WTC11 (cell line): ENCODE measurements at regions not wholly inside any gene's neighbourhood (a gene's known extent, or its start where the extent isn't known, plus 50 kb on each side); places are given as distances from the start of the nearest gene placed in this dataset.

Experiments used
- ATAC-seq: fragments of 200-7000 bp; cut with Tn5 transposase; 2 replicates; pipeline ENCODE4 v1.10.0; 2021; ENCODE audit warnings: mild to moderate bottlenecking, moderate library complexity
- CTCF ChIA-PET: fragments of 300-600 bp; sonication (Branson Sonifier 250); formaldehyde crosslinking; loops from one replicate; lab custom pipeline; 2021; ENCODE audit warnings: antibody characterized with exemption; lab: Charles Lee
- POLR2A ChIA-PET: fragments of 350-600 bp; sonication (Branson Sonifier 250); formaldehyde crosslinking; loops from one replicate; lab custom pipeline; 2021; ENCODE audit warnings: antibody characterized with exemption; lab: Charles Lee
- DNase-seq: peaks from one replicate; pipeline ENCODE4 v3.0.0; 2021; ENCODE audit warnings: low spot score
- H3K27ac Mint-ChIP-seq: 2 replicates; pipeline ENCODE4 v1.8.0; 2021; ENCODE audit warnings: mixed read lengths
- H3K27me3 Mint-ChIP-seq: 2 replicates; pipeline ENCODE4 v1.8.0; 2021; ENCODE audit warnings: low read depth, mild to moderate bottlenecking, moderate library complexity, mixed read lengths
- H3K36me3 Mint-ChIP-seq: 2 replicates; pipeline ENCODE4 v1.8.0; 2021; ENCODE audit warnings: mixed read lengths
- H3K4me1 Mint-ChIP-seq: 2 replicates; pipeline ENCODE4 v1.8.0; 2022; ENCODE audit warnings: mixed read lengths
- H3K4me3 Mint-ChIP-seq: 2 replicates; pipeline ENCODE4 v1.8.0; 2021; ENCODE audit warnings: mild to moderate bottlenecking, moderate library complexity, mixed read lengths
- H3K9me3 Mint-ChIP-seq: 2 replicates; pipeline ENCODE4 v1.8.0; 2021; ENCODE audit warnings: mixed read lengths
- ATF1 ChIP-seq: sonication (generic); formaldehyde crosslinking; IDR thresholded peaks from 2 replicates; pipeline ENCODE4 v1.8.1; 2023; ENCODE audit warnings: mild to moderate bottlenecking, moderate library complexity, missing genetic modification reagents
- CDX4 ChIP-seq: fragments of 250-450 bp; sonication (Bioruptor Pico); IDR thresholded peaks from 2 replicates; pipeline ENCODE4 v1.9.0; 2021; ENCODE audit warnings: moderate library complexity, mild to moderate bottlenecking, inconsistent platforms, borderline replicate concordance
- E2F5 ChIP-seq: sonication (generic); formaldehyde crosslinking; IDR thresholded peaks from 2 replicates; pipeline ENCODE4 v1.8.1; 2022; ENCODE audit warnings: mild to moderate bottlenecking, moderate library complexity, missing genetic modification reagents
- ELF4 ChIP-seq: sonication (generic); formaldehyde crosslinking; IDR thresholded peaks from 2 replicates; pipeline ENCODE4 v1.8.1; 2022; ENCODE audit warnings: low read depth, mild to moderate bottlenecking, moderate library complexity, missing genetic modification reagents
- ESRRA ChIP-seq: sonication (generic); formaldehyde crosslinking; IDR thresholded peaks from 2 replicates; pipeline ENCODE4 v1.8.1; 2022; ENCODE audit warnings: mild to moderate bottlenecking, missing genetic modification reagents, borderline replicate concordance
- FOXJ3 ChIP-seq: sonication (generic); formaldehyde crosslinking; IDR thresholded peaks from 2 replicates; pipeline ENCODE4 v1.9.0; 2021; ENCODE audit warnings: missing genetic modification reagents, mild to moderate bottlenecking, borderline replicate concordance
- FOXK1 ChIP-seq: sonication (generic); formaldehyde crosslinking; IDR thresholded peaks from 2 replicates; pipeline ENCODE4 v1.8.0; 2022; ENCODE audit warnings: mild to moderate bottlenecking, moderate library complexity, missing genetic modification reagents
- HMGA2 ChIP-seq: fragments of 250-450 bp; sonication (Bioruptor Pico); IDR thresholded peaks from 2 replicates; pipeline ENCODE4 v1.4.0; 2021; ENCODE audit warnings: mild to moderate bottlenecking, moderate library complexity
- MLX ChIP-seq: sonication (generic); formaldehyde crosslinking; IDR thresholded peaks from 2 replicates; pipeline ENCODE4 v1.8.1; 2023; ENCODE audit warnings: mild to moderate bottlenecking, missing genetic modification reagents, moderate library complexity
- NFE2L1 ChIP-seq: sonication (generic); formaldehyde crosslinking; IDR thresholded peaks from 2 replicates; pipeline ENCODE4 v1.8.1; 2023; ENCODE audit warnings: missing genetic modification reagents
- NR3C1 ChIP-seq: sonication (generic); formaldehyde crosslinking; conservative IDR thresholded peaks from 2 replicates; pipeline ENCODE4 v1.8.1; 2023; ENCODE audit warnings: low read depth, mild to moderate bottlenecking, missing genetic modification reagents
- OVOL2 ChIP-seq: fragments of 250-450 bp; sonication (Bioruptor Pico); IDR thresholded peaks from 2 replicates; pipeline ENCODE4 v1.9.0; 2021; ENCODE audit warnings: mild to moderate bottlenecking, borderline replicate concordance
- RORB ChIP-seq: fragments of 250-450 bp; sonication (Bioruptor Pico); IDR thresholded peaks from 2 replicates; pipeline ENCODE4 v1.9.0; 2021; ENCODE audit warnings: mild to moderate bottlenecking
- SMAD4 ChIP-seq: sonication (generic); formaldehyde crosslinking; IDR thresholded peaks from 2 replicates; pipeline ENCODE4 v1.8.0; 2022; ENCODE audit warnings: mild to moderate bottlenecking, missing genetic modification reagents
- TCF7 ChIP-seq: sonication (generic); formaldehyde crosslinking; IDR thresholded peaks from 2 replicates; pipeline ENCODE4 v1.8.0; 2022; ENCODE audit warnings: mild to moderate bottlenecking, low read depth, missing genetic modification reagents, moderate library complexity
- TEAD1 ChIP-seq: sonication (generic); formaldehyde crosslinking; IDR thresholded peaks from 2 replicates; pipeline ENCODE4 v1.8.0; 2022; ENCODE audit warnings: mild to moderate bottlenecking, missing genetic modification reagents
- USF2 ChIP-seq: sonication (generic); formaldehyde crosslinking; IDR thresholded peaks from 2 replicates; pipeline ENCODE4 v1.8.1; 2023; ENCODE audit warnings: mild to moderate bottlenecking, missing genetic modification reagents, moderate library complexity
- ZNF219 ChIP-seq: sonication (generic); formaldehyde crosslinking; IDR thresholded peaks from 2 replicates; pipeline ENCODE4 v1.8.0; 2023; ENCODE audit warnings: missing genetic modification reagents, mild to moderate bottlenecking, borderline replicate concordance
- ZNF416 ChIP-seq: fragments of 250-450 bp; sonication (Bioruptor Pico); IDR thresholded peaks from 2 replicates; pipeline ENCODE4 v1.9.0; 2021; ENCODE audit warnings: mild to moderate bottlenecking, inconsistent platforms
- ZNF671 ChIP-seq: fragments of 250-450 bp; sonication (Bioruptor Pico); IDR thresholded peaks from 2 replicates; pipeline ENCODE4 v1.8.0; 2021; ENCODE audit warnings: mild to moderate bottlenecking
- TF ChIP-seq, protein P1 (sequence below): sonication (generic); formaldehyde crosslinking; IDR thresholded peaks from 2 replicates; pipeline ENCODE4 v1.8.0; 2022; ENCODE audit warnings: mild to moderate bottlenecking, missing genetic modification reagents
- TF ChIP-seq, protein P2 (sequence below): sonication (generic); formaldehyde crosslinking; IDR thresholded peaks from 2 replicates; pipeline ENCODE4 v1.8.0; 2022; ENCODE audit warnings: missing genetic modification reagents
- TF ChIP-seq, protein P3 (sequence below): sonication (generic); formaldehyde crosslinking; IDR thresholded peaks from 2 replicates; pipeline ENCODE4 v1.8.0; 2022; ENCODE audit warnings: mild to moderate bottlenecking, missing genetic modification reagents
- TF ChIP-seq, protein P4 (sequence below): sonication (generic); formaldehyde crosslinking; IDR thresholded peaks from 2 replicates; pipeline ENCODE4 v1.8.1; 2023; ENCODE audit warnings: mild to moderate bottlenecking, moderate library complexity, missing genetic modification reagents

DNA sequence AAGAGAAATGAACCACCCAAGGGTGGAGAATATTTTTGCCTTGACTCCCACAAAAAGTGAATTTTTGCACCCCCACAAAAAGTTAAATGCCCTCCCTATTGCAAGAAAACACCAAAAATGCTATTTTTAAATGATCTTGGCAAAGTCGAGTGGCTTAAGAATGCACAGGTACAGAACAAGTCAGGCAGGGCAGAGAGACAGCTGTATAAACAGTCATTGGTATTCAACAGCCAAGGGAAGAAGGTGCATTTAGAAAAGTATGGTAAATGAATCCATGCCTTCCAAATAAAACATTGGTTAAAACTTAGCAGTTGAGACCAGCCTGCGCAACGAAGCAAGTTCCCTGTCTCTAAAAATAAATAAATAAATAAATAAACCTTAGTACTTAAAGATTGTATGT lies 169.3 kb downstream of the CHIC2 start:
- H3K4me1 Mint-ChIP-seq, result no peaks in the 10 kb centered on the region
- CTCF ChIA-PET, result no interaction called here
- no peak overlapping the region for H3K27ac Mint-ChIP-seq
- H3K4me3 Mint-ChIP-seq, result no peak overlapping the region
- no peaks in the 10 kb centered on the region for H3K36me3 Mint-ChIP-seq
- no peaks in the 10 kb centered on the region for H3K9me3 Mint-ChIP-seq
- TF ChIP-seq ATF1 (CRISPR knock-in tag), result no peak
- TF ChIP-seq USF2 (CRISPR knock-in tag), result no peak
- TF ChIP-seq, protein P1, sequence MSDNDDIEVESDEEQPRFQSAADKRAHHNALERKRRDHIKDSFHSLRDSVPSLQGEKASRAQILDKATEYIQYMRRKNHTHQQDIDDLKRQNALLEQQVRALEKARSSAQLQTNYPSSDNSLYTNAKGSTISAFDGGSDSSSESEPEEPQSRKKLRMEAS (CRISPR knock-in tag), result no peak
- TF ChIP-seq ZNF416, result no peak
- no peak for TF ChIP-seq RORB (CRISPR knock-in tag)
- no peak for TF ChIP-seq ZNF219 (CRISPR knock-in tag)
- no peak for TF ChIP-seq MLX
- TF ChIP-seq NFE2L1 (CRISPR knock-in tag), result no peak
- no peak for TF ChIP-seq ELF4 (CRISPR knock-in tag)
- no peak for TF ChIP-seq E2F5 (CRISPR knock-in tag)
- TF ChIP-seq, protein P2, sequence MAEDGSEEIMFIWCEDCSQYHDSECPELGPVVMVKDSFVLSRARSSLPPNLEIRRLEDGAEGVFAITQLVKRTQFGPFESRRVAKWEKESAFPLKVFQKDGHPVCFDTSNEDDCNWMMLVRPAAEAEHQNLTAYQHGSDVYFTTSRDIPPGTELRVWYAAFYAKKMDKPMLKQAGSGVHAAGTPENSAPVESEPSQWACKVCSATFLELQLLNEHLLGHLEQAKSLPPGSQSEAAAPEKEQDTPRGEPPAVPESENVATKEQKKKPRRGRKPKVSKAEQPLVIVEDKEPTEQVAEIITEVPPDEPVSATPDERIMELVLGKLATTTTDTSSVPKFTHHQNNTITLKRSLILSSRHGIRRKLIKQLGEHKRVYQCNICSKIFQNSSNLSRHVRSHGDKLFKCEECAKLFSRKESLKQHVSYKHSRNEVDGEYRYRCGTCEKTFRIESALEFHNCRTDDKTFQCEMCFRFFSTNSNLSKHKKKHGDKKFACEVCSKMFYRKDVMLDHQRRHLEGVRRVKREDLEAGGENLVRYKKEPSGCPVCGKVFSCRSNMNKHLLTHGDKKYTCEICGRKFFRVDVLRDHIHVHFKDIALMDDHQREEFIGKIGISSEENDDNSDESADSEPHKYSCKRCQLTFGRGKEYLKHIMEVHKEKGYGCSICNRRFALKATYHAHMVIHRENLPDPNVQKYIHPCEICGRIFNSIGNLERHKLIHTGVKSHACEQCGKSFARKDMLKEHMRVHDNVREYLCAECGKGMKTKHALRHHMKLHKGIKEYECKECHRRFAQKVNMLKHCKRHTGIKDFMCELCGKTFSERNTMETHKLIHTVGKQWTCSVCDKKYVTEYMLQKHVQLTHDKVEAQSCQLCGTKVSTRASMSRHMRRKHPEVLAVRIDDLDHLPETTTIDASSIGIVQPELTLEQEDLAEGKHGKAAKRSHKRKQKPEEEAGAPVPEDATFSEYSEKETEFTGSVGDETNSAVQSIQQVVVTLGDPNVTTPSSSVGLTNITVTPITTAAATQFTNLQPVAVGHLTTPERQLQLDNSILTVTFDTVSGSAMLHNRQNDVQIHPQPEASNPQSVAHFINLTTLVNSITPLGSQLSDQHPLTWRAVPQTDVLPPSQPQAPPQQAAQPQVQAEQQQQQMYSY, result no peak
- no peak for TF ChIP-seq TCF7 (CRISPR knock-in tag)
- TF ChIP-seq, protein P3, sequence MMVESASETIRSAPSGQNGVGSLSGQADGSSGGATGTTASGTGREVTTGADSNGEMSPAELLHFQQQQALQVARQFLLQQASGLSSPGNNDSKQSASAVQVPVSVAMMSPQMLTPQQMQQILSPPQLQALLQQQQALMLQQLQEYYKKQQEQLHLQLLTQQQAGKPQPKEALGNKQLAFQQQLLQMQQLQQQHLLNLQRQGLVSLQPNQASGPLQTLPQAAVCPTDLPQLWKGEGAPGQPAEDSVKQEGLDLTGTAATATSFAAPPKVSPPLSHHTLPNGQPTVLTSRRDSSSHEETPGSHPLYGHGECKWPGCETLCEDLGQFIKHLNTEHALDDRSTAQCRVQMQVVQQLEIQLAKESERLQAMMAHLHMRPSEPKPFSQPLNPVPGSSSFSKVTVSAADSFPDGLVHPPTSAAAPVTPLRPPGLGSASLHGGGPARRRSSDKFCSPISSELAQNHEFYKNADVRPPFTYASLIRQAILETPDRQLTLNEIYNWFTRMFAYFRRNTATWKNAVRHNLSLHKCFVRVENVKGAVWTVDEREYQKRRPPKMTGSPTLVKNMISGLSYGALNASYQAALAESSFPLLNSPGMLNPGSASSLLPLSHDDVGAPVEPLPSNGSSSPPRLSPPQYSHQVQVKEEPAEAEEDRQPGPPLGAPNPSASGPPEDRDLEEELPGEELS (CRISPR knock-in tag), result no peak
- TF ChIP-seq OVOL2 (CRISPR knock-in tag), result no peak
- TF ChIP-seq, protein P4, sequence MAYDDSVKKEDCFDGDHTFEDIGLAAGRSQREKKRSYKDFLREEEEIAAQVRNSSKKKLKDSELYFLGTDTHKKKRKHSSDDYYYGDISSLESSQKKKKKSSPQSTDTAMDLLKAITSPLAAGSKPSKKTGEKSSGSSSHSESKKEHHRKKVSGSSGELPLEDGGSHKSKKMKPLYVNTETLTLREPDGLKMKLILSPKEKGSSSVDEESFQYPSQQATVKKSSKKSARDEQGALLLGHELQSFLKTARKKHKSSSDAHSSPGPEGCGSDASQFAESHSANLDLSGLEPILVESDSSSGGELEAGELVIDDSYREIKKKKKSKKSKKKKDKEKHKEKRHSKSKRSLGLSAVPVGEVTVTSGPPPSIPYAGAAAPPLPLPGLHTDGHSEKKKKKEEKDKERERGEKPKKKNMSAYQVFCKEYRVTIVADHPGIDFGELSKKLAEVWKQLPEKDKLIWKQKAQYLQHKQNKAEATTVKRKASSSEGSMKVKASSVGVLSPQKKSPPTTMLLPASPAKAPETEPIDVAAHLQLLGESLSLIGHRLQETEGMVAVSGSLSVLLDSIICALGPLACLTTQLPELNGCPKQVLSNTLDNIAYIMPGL, result no peak
- TF ChIP-seq ESRRA (CRISPR knock-in tag), result no peak
- TF ChIP-seq, all 79 proteins: peak for 0
- no peaks in the 10 kb centered on the region for H3K27me3 Mint-ChIP-seq
- no peak for ATAC-seq
- DNase-seq, result no peak
- POLR2A ChIA-PET, result no interaction called here

DNA sequence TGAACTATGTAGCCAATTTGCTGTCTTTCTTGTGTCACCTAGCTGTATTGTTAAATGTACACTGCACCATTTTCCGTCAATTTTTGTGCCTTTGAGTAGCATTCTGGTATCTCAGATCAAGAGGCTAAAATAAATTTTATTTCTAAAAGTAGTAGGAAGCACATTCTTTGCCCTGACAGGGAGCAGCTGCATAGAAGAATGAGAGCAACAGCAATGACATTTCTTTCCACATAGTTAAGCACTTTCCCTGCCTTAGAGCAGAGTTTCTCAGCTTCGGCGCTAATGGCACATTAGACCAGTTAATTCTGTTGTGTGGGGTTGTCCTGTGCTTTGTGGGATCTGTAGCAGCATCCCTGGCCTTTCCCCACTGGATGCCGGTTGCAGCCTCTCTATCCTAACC lies 173.9 kb downstream of the CHIC2 start:
- ATAC-seq (no peak), DNase-seq (no peak)
- ChIA-PET POLR2A (no interaction called here), CTCF (no interaction called here)
- TF ChIP-seq FOXK1 (no peak), ZNF671 (no peak), NR3C1 (no peak), FOXJ3 (no peak), SMAD4 (CRISPR knock-in tag) (no peak), USF2 (CRISPR knock-in tag) (no peak), MLX (no peak), CDX4 (CRISPR knock-in tag) (no peak), NFE2L1 (CRISPR knock-in tag) (no peak), TEAD1 (CRISPR knock-in tag) (no peak), HMGA2 (no peak)
- H3K4me1 Mint-ChIP-seq, result peaks cover 9% of the 10 kb centered on the region
- no peak overlapping the region for H3K4me3 Mint-ChIP-seq
- no peaks in the 10 kb centered on the region for H3K36me3 Mint-ChIP-seq
- H3K27ac Mint-ChIP-seq, result no peak overlapping the region
- H3K27me3 Mint-ChIP-seq, result no peaks in the 10 kb centered on the region
- no peaks in the 10 kb centered on the region for H3K9me3 Mint-ChIP-seq
